GM12864 (cell line): ENCODE measurements at regions not wholly inside any gene's neighbourhood (a gene's known extent, or its start where the extent isn't known, plus 50 kb on each side); places are given as distances from the start of the nearest gene placed in this dataset.

Source experiments
- DNase-seq: peaks from one replicate; pipeline ENCODE4 v3.0.0-alpha.2; 2011; ENCODE audit warnings: low read depth
- H3K4me3 ChIP-seq: 2 replicates; pipeline ENCODE4 v1.5.1; 2011; ENCODE audit warnings: mild to moderate bottlenecking, low read depth, low read length, control low read depth
- CTCF ChIP-seq: IDR thresholded peaks from 2 replicates; pipeline ENCODE4 v1.5.1; 2011; ENCODE audit warnings: low read depth, mild to moderate bottlenecking, moderate library complexity, low read length, control low read depth, inconsistent platforms; ENCODE audit errors: missing control alignments

GRCh38 chr13:32882691-32883090 lies 133.5 kb upstream of the KL start:
- H3K4me3 ChIP-seq, result no peak overlapping the region
- TF ChIP-seq CTCF, result no peak
- no peak for DNase-seq

- no peak for TF ChIP-seq CTCF
- no peak overlapping the region for H3K4me3 ChIP-seq
- DNase-seq, result no peak
These were observed 132.7 kb upstream of the KL start for GRCh38 chr13:32883474-32883873.

GRCh38 chr13:32887617-32888016 lies 128.6 kb upstream of the KL start:
- no peak for TF ChIP-seq CTCF
- no peak for DNase-seq
- no peak overlapping the region for H3K4me3 ChIP-seq

GRCh38 chr13:32889986-32890565 lies 126.1 kb upstream of the KL start:
- no peak for TF ChIP-seq CTCF
- DNase-seq, result no peak
- H3K4me3 ChIP-seq, result no peak overlapping the region

GRCh38 chr13:32893176-32893575 lies 123.0 kb upstream of the KL start:
- H3K4me3 ChIP-seq, result no peak overlapping the region
- no peak for DNase-seq
- TF ChIP-seq CTCF, result no peak

GRCh38 chr13:32894589-32895001 lies 121.6 kb upstream of the KL start:
- H3K4me3 ChIP-seq, result no peak overlapping the region
- no peak for DNase-seq
- no peak for TF ChIP-seq CTCF

- no peak for DNase-seq
- TF ChIP-seq CTCF, result no peak
- no peak overlapping the region for H3K4me3 ChIP-seq
These were observed 120.9 kb upstream of the KL start for GRCh38 chr13:32895296-32895695.
